Astrocyte of the cerebellum (primary cell): ENCODE measurements at regions not wholly inside any gene's neighbourhood (a gene's known extent, or its start where the extent isn't known, plus 50 kb on each side); places are given as distances from the start of the nearest gene placed in this dataset.
A peak's percentile ranks its signal among the peaks of the same experiment; 100 is the strongest.

Experiments
- DNase-seq: peaks from one replicate; pipeline ENCODE4 v3.0.0-alpha.2; 2011; ENCODE audit warnings: low read depth
- H3K4me3 ChIP-seq: 2 replicates; pipeline ENCODE4 v1.5.1; 2011; ENCODE audit warnings: mild to moderate bottlenecking, low read depth, low read length, moderate library complexity
- in situ Hi-C: cut with HindIII; loops from 2 replicates; pipeline ENCODE4 v1.10.0; 2017; ENCODE audit warnings: low sequenced_read_pairs
- TF ChIP-seq, protein P1 (sequence below): IDR thresholded peaks from 2 replicates; pipeline ENCODE4 v1.5.1; 2012; ENCODE audit warnings: low read length, low read depth, moderate library complexity, mild to moderate bottlenecking; ENCODE audit errors: missing control alignments

DNA sequence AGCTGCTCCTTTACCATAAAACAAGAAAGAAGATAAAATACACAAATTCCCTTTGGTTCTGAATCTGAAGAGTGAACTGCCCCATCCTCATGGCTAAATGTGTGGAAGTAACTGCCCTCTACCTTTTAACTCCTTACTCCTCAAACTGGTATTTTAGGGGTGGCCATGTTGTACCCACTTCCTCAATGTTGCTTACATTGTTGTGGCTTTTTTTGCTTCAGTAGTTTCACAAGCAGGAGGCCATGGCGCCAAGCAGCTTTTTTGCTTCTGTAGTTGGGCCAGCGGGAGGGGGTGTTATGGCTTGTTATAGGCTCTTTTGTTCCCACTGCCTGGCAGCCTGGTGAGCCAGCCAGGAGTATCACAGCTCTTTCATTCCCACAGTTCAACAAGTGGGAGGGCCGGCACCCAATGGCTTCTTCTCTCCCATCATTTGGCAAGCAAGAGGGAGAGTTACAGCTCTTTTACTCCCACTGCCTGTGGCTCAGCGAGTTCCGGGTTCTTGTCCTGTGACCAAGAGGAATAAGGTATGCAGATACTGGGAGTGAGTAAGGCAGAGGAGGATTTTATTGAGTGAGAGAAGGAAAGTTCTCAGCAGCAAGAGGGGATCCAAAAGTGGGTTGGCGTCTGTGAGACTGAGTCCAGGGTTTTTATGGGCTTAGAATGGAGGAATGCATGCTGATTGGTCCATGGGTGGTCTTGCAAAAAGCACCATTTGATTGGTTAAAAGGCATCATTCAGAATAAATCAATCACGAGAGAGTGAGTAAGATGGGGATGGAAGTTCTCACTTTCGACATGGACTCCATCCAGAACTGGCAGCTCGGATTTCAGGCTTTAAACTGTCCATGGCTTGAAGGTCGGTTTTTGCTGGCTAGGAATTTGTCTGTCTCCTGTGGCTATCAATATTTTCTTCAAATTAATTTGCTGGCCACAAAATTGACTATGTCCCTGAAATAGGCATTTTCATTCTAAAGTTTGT lies 429.6 kb downstream of the HLX start:
- H3K4me3 ChIP-seq = no peak overlapping the region
- in situ Hi-C loops = no loop called here
- no peak for DNase-seq
- TF ChIP-seq, protein P1, sequence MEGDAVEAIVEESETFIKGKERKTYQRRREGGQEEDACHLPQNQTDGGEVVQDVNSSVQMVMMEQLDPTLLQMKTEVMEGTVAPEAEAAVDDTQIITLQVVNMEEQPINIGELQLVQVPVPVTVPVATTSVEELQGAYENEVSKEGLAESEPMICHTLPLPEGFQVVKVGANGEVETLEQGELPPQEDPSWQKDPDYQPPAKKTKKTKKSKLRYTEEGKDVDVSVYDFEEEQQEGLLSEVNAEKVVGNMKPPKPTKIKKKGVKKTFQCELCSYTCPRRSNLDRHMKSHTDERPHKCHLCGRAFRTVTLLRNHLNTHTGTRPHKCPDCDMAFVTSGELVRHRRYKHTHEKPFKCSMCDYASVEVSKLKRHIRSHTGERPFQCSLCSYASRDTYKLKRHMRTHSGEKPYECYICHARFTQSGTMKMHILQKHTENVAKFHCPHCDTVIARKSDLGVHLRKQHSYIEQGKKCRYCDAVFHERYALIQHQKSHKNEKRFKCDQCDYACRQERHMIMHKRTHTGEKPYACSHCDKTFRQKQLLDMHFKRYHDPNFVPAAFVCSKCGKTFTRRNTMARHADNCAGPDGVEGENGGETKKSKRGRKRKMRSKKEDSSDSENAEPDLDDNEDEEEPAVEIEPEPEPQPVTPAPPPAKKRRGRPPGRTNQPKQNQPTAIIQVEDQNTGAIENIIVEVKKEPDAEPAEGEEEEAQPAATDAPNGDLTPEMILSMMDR = no peak

DNA sequence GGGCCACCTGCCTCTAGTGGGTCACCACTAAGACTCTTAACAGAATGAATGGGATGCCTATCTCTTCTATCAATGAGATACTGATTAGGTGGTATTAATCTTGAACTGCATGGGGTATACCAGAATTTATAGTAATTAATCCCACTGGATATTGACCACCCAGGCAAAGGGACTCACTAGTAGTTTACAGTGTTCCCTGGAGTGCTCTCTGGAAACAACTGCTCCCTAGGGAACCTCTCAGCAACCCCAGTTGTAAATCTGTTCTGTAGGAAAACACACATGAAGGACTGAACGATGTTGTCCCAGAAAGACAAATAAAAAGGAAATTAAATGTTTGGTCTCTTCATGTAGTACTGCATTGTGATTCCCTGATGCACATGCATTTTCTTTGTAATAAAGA lies 430.5 kb downstream of the HLX start:
- in situ Hi-C loops = no loop called here
- no peak overlapping the region for H3K4me3 ChIP-seq
- TF ChIP-seq, protein P1 = no peak
- no peak for DNase-seq

DNA sequence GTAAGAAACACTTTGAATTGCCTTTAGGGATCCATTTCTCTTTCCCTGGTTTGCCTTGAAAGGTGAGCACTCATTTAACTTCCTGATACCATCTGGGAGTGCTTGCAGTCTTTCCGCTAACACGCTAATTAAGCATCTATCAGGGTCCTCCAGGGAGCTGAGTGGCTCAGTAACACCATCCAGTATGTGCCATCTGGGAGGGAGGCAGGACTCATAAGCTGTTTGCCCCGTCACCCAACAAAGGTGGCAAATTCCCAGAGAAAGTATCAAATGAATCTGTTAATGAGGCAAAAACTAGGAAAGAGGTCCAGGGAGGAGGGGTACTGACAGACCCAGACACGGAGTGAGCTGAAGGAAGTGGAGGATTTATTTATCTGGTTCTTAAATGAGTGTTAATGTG lies 430.9 kb downstream of the HLX start:
- in situ Hi-C loops = no loop called here
- DNase-seq = no peak
- TF ChIP-seq, protein P1 = no peak
- H3K4me3 ChIP-seq = no peak overlapping the region

DNA sequence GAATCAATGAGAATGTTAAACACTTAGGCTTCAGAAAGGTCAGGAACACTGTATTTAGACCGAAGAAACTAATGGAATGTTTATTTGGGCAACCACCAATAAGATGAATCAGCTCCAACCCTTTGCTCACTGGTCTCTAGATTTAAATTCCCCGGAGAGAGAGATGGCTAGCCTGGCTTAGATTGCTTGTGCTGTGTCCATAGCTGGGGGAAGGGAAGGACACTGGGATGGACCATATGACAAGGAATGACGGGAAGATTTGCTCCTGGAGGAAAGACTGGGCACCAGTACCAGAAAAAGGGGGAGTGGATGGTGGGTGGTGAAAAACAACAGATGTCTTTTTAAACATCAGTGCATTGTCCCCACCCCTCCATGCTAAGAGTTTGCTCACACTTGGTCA lies 426.6 kb downstream of the DUSP10 start:
- no peak overlapping the region for H3K4me3 ChIP-seq
- TF ChIP-seq, protein P1 = no peak
- peak; percentile 58 for DNase-seq
- in situ Hi-C loops = no loop called here

DNA sequence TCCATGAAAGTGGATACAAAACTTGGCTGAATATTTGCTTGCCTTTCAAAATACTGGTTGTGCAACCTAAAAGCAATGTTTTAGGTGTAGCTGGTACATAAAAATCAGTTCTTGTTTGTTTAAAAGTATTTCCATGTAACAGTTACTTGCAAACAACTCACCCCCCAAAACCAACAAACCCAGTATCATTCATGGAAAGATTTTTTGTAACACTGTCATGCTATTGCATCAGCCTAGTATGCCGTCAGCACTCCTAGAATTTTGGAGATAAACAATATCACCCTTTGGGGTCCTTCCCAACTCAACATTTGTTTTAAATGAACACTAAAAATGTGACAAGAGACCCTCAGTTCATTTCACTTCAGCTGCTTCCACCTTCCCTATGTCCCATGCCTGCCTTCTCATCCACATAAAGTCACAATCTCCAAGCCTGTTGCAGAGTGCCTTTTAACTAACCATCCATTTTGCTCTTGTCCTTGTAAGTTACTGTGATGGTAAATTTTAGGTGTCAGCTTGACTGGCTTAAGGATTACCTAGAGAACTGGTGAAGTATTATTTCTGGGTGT lies 425.3 kb downstream of the DUSP10 start:
- in situ Hi-C loops = no loop called here
- H3K4me3 ChIP-seq = no peak overlapping the region
- TF ChIP-seq, protein P1 = no peak
- DNase-seq = no peak

DNA sequence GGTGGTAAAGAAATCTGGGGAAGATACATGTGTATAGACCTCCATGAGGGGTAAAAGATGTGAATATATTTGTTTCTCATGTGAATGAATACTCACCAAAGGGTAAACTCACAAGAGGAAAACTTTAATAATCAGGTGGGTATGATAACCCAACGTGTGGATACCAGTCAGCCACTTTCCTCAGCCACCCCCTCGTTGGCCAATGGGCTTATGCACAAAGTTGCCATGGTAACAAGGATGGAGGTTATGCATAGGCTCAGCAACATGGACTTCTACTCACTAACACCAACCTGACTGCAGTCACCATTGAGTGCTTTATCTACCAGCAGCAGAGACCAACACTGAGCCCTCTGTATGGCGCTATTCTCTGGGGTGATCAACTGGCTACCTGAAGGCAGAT lies 424.4 kb downstream of the DUSP10 start:
- no peak for DNase-seq
- in situ Hi-C loops = no loop called here
- TF ChIP-seq, protein P1 = no peak

More for the DNA sequence above, 424.4 kb downstream of the DUSP10 start:
- H3K4me3 ChIP-seq = no peak overlapping the region
